Naive thymus-derived CD4-positive, alpha-beta T cell (primary cell): ENCODE measurements at regions not wholly inside any gene's neighbourhood (a gene's known extent, or its start where the extent isn't known, plus 50 kb on each side); places are given as distances from the start of the nearest gene placed in this dataset.

Experiments
- ATAC-seq: fragments of 150-1000 bp; cut with Tn5 transposase; 2 replicates; pipeline ENCODE4 v1.10.0; 2021; ENCODE audit warnings: mild to moderate bottlenecking, moderate library complexity
- CTCF ChIA-PET: fragments of 350-600 bp; sonication (Branson Sonifier 250); formaldehyde crosslinking; loops from one replicate; lab custom pipeline; 2021; ENCODE audit warnings: antibody characterized with exemption; lab: Charles Lee
- POLR2A ChIA-PET: fragments of 350-600 bp; sonication (Branson Sonifier 250); formaldehyde crosslinking; loops from one replicate; lab custom pipeline; 2021; ENCODE audit warnings: antibody characterized with exemption, inconsistent platforms; lab: Charles Lee
- DNase-seq, 9 donors: peaks; one replicate each; pipeline versions ENCODE4 v3.0.0 to v3.0.0-alpha.2; 2020 to 2022; ENCODE audit warnings: mixed read lengths in 1 of 9
- H3K27ac ChIP-seq: one replicate; pipeline ENCODE4 v1.7.0; 2013; ENCODE audit warnings: mild to moderate bottlenecking, low read depth, low read length, moderate library complexity
- H3K27me3 ChIP-seq, 2 donors: one replicate each; pipeline ENCODE4 v1.7.0; 2013; ENCODE audit warnings: low read length in 2 of 2, mild to moderate bottlenecking in 2 of 2, moderate library complexity in 2 of 2; ENCODE audit not compliant: control insufficient read depth in 2 of 2, insufficient read depth in 2 of 2
- H3K36me3 ChIP-seq, 3 experiments: 1 replicate in 2 of 3; 2 replicates in 1 of 3; pipeline ENCODE4 v1.7.0; 2013; ENCODE audit warnings: low read length in 3 of 3, mild to moderate bottlenecking in 3 of 3, moderate library complexity in 1 of 3; ENCODE audit not compliant: insufficient read depth in 3 of 3, control insufficient read depth in 2 of 3
- H3K4me1 ChIP-seq, 2 donors: one replicate each; pipeline ENCODE4 v1.7.0; 2013; ENCODE audit warnings: low read length in 2 of 2, mild to moderate bottlenecking in 2 of 2, moderate library complexity in 1 of 2; ENCODE audit not compliant: control insufficient read depth in 2 of 2, insufficient read depth in 2 of 2
- H3K4me3 ChIP-seq: 2 replicates; pipeline ENCODE4 v1.7.0; 2013; ENCODE audit warnings: mild to moderate bottlenecking, low read length
- H3K9me3 ChIP-seq, 3 experiments: 1 replicate in 2 of 3; 2 replicates in 1 of 3; pipeline ENCODE4 v1.7.0; 2013; ENCODE audit warnings: low read length in 3 of 3; ENCODE audit not compliant: control insufficient read depth in 2 of 3
- H3K27ac Mint-ChIP-seq, 9 donors: one replicate each; pipeline ENCODE4 v1.8.0; 2020 to 2022; ENCODE audit warnings: mixed read lengths in 9 of 9, mild to moderate bottlenecking in 8 of 9, moderate library complexity in 5 of 9, inconsistent platforms in 2 of 9
- H3K27me3 Mint-ChIP-seq, 5 donors: one replicate each; pipeline ENCODE4 v1.8.0; 2021 to 2022; ENCODE audit warnings: mixed read lengths in 5 of 5, mild to moderate bottlenecking in 1 of 5
- H3K36me3 Mint-ChIP-seq, 5 donors: one replicate each; pipeline ENCODE4 v1.8.0; 2020 to 2022; ENCODE audit warnings: mixed read lengths in 5 of 5, mild to moderate bottlenecking in 3 of 5, inconsistent platforms in 1 of 5
- H3K4me1 Mint-ChIP-seq, 7 donors: one replicate each; pipeline ENCODE4 v1.8.0; 2020 to 2022; ENCODE audit warnings: mixed read lengths in 7 of 7, mild to moderate bottlenecking in 3 of 7, inconsistent platforms in 1 of 7
- H3K4me3 Mint-ChIP-seq, 10 donors: one replicate each; pipeline ENCODE4 v1.8.0; 2020 to 2022; ENCODE audit warnings: mild to moderate bottlenecking in 10 of 10, mixed read lengths in 10 of 10, moderate library complexity in 6 of 10, inconsistent platforms in 2 of 10
- H3K9me3 Mint-ChIP-seq, 11 donors: one replicate each; pipeline ENCODE4 v1.8.0; 2020 to 2022; ENCODE audit warnings: mixed read lengths in 11 of 11, mild to moderate bottlenecking in 4 of 11, inconsistent platforms in 1 of 11, moderate library complexity in 1 of 11
- intact Hi-C, 2 donors: fragments of 100-400 bp; cut with micrococcal nuclease; formaldehyde crosslinking; loops; one replicate each; pipeline ENCODE4 v1.15.1; 2023

DNA sequence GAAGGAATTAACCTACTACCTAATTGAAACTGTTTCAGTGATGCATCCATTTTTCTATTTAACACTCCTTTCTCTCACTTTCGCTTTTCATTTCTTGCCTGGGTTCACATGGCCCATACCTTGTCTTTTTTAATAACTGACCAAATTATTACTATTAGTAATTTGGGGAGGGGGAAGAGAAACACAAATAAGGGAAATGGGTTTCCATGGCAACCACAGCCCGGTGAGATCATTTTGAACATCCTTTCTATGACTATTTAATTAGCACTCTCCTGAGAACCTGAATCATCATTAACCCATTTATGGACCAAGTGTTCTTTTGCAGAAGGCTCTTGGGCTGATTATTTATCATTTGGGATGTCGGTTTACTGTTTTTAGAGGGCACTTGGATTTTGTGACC lies 628.2 kb upstream of the SALL1 start:
- DNase-seq, result no peak
- no peaks in the 10 kb centered on the region for H3K4me1 ChIP-seq
- no peak overlapping the region for H3K4me3 ChIP-seq
- no peak for ATAC-seq
- Mint-ChIP-seq H3K27ac (no peak overlapping the region), H3K4me1 (no peaks in the 10 kb centered on the region), H3K9me3 (peaks cover 2 to 23% (median 4%) of the 10 kb centered on the region in 11 donors), H3K36me3 (no peaks in the 10 kb centered on the region), H3K4me3 (no peak overlapping the region), H3K27me3 (no peaks in the 10 kb centered on the region)
- intact Hi-C loops, result no loop called here
- H3K9me3 ChIP-seq, result no peaks in the 10 kb centered on the region
- no peaks in the 10 kb centered on the region for H3K27me3 ChIP-seq
- ChIA-PET CTCF (no interaction called here), POLR2A (no interaction called here)
- H3K27ac ChIP-seq, result no peak overlapping the region
- no peaks in the 10 kb centered on the region for H3K36me3 ChIP-seq

DNA sequence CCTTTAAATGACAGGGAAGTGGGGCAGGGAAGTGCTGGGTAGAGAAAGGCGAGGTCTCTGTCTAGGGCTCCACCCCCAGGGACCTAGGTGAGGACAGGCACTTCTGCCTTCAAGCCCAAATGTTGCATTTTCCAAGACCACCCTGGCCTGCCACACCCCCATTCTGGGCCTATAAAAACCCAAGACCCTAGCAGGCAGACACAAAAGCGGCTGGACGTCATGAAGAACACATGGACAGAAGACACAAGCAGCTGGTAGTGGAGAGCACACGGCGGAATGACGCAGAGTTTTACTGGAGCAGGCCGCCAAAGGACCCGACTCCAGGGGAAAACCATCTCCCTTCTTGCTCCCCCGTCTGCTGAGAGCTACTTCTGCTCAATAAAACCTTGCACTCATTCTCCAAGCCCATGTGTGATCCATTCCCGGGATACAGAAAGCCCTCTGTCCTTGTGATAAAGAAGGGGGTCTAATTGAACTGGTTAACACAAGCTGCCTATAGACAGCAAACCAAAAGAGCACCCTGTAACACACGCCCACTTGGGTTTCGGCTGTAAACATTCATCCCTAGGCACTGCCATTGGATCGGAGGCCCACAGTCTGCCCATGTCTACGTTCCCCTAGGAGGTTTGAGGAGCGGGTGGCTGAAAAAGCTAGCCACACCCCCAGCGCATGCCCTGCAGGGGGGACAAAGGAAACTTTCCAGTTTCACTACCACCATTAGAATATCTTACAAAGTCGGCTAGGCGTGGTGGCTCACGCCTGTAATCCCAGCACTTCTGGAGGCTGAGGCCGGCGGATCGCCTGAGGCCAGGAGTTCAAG lies 622.2 kb upstream of the SALL1 start:
- CTCF ChIA-PET, result no interaction called here
- no peak overlapping the region for H3K4me3 Mint-ChIP-seq
- intact Hi-C loops, result no loop called here
- DNase-seq (no peak), ATAC-seq (no peak)
- Histone ChIP-seq H3K4me1 (no peaks in the 10 kb centered on the region), H3K9me3 (no peaks in the 10 kb centered on the region), H3K27me3 (no peaks in the 10 kb centered on the region), H3K36me3 (no peaks in the 10 kb centered on the region), H3K27ac (no peak overlapping the region), H3K4me3 (no peak overlapping the region)
- POLR2A ChIA-PET, result no interaction called here
- peaks cover 0 to 9% (median 0%) of the 10 kb centered on the region in 7 donors for H3K4me1 Mint-ChIP-seq
- H3K27me3 Mint-ChIP-seq, result no peaks in the 10 kb centered on the region
- H3K9me3 Mint-ChIP-seq, result peaks cover 0 to 11% (median 1%) of the 10 kb centered on the region in 11 donors
- H3K27ac Mint-ChIP-seq, result no peak overlapping the region
- no peaks in the 10 kb centered on the region for H3K36me3 Mint-ChIP-seq

DNA sequence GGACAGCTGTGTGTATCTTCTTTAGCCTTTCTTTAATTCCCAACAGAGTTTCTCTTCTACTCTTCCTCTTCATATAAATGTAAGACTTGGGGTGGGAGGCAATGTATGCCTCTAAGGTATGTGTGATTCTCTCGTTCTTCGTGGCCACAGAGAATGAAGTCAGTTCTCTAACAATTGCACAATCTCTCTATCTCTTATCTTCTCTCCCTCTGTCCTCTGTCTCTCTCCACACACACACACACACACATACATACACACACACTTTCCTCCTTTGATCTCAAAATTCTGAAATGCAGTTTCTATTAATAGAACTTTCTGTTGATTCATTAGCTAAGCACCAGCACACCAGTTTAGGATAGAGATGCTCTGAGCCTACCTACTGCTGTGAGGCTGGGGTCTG lies 615.7 kb upstream of the SALL1 start:
- Histone ChIP-seq H3K4me3 (no peak overlapping the region), H3K27me3 (no peaks in the 10 kb centered on the region), H3K4me1 (no peaks in the 10 kb centered on the region), H3K27ac (no peak overlapping the region), H3K9me3 (no peaks in the 10 kb centered on the region), H3K36me3 (no peaks in the 10 kb centered on the region)
- peaks cover 0 to 11% (median 0%) of the 10 kb centered on the region in 7 donors for H3K4me1 Mint-ChIP-seq
- H3K27ac Mint-ChIP-seq, result no peak overlapping the region
- peaks cover 7 to 14% (median 9%) of the 10 kb centered on the region in 5 donors for H3K27me3 Mint-ChIP-seq
- CTCF ChIA-PET, result no interaction called here
- intact Hi-C loops, result no loop called here
- ATAC-seq, result no peak
- no peaks in the 10 kb centered on the region for H3K36me3 Mint-ChIP-seq
- no peak for DNase-seq
- POLR2A ChIA-PET, result no interaction called here
- H3K9me3 Mint-ChIP-seq, result peaks cover 0 to 17% (median 2%) of the 10 kb centered on the region in 11 donors
- H3K4me3 Mint-ChIP-seq, result no peak overlapping the region

DNA sequence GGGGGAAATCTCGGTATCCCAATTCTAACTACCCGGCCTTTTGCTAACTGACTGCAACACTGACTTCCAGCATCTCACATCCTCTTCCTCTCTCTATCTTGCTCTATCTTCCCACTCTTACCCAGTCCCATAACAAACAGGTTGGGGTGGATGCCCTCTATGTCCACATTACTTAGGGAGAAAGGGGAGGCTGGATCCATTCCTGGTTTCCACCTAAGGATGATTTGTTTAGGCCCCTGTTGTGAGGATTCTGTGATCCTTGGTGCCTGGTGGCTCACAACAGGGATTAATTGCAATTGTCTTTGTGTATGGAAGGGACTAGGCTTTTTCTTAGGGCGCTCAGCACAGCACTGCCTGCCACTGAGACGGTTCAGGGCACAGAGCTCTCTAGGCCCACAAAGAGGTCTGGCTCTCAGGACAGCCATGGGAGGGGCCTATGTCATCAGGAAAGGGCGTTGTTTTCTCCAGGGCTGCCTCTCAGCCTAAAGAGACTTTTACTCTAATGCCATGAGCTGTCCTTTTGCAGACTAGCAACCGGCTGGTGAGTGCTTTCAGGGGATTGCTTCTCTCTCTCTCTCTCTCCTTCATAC lies 612.1 kb upstream of the SALL1 start:
- CTCF ChIA-PET, result no interaction called here
- H3K27me3 ChIP-seq, result no peaks in the 10 kb centered on the region
- no peaks in the 10 kb centered on the region for H3K36me3 ChIP-seq
- no peak overlapping the region for H3K27ac ChIP-seq
- Mint-ChIP-seq H3K9me3 (peaks cover 0 to 17% (median 0%) of the 10 kb centered on the region in 11 donors), H3K36me3 (no peaks in the 10 kb centered on the region), H3K27me3 (peaks cover 7 to 19% (median 16%) of the 10 kb centered on the region in 5 donors), H3K27ac (no peak overlapping the region), H3K4me1 (peaks cover 0 to 3% (median 0%) of the 10 kb centered on the region in 7 donors), H3K4me3 (no peak overlapping the region)
- intact Hi-C loops, result no loop called here
- DNase-seq (no peak), ATAC-seq (no peak)
- H3K9me3 ChIP-seq, result no peaks in the 10 kb centered on the region
- POLR2A ChIA-PET, result no interaction called here
- H3K4me3 ChIP-seq, result no peak overlapping the region
- H3K4me1 ChIP-seq, result no peaks in the 10 kb centered on the region

DNA sequence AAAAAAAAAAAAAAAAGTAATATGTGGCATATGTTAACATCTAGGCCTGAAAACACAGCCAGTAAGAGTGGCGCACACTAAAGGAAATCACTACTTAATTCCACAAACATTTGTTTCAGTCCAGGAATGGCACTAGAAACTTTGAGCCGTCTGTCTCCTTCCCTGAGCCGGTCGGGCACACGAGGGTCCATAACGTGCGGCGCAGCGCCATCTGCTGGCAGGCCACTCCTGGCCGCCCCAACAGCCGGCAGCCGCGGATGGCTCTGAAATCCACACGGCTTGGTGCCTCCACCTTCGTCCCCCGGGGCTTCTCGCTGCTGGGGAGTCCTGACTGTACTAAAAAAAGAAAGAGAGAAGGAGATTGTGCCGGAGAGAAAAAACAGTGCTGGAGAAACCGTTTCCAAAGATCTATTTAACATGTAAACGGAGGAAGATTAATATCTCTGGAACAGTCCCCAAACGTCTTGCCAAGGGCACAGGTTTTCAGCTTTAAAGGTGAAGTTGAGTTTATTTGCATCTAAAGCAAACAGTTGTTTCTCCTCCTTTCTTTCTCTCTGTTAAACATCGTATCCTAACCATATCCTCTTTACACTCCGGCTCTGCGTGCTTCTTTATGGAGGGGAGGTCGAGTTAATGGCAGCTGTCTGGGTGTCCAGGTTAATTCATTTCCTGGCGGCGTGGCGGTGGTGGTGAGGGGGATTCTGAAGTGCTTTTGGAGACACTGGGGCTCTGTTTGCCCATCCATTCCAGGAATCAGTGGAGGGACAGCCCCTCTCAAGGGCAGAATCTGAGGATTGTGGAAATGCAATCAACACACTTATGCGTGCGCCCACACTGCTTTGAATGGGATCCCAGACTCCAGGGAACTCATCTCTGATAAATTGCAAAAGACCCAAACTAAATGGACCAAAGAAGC lies 611.3 kb upstream of the SALL1 start:
- peak; percentile 49 for ATAC-seq
- ChIA-PET CTCF (interaction anchor here (0.6 kb wide), 1 partner anchor 196 kb away, joined by 5 read pairs; no protein-coding TSS in a partner anchor), POLR2A (no interaction called here)
- H3K27ac ChIP-seq, result no peak overlapping the region
- H3K27me3 ChIP-seq, result no peaks in the 10 kb centered on the region
- H3K9me3 ChIP-seq, result no peaks in the 10 kb centered on the region
- no peaks in the 10 kb centered on the region for H3K36me3 ChIP-seq
- Mint-ChIP-seq H3K27me3 (peaks cover 7 to 19% (median 16%) of the 10 kb centered on the region in 5 donors), H3K27ac (no peak overlapping the region), H3K4me1 (peaks cover 0 to 3% (median 0%) of the 10 kb centered on the region in 7 donors), H3K9me3 (peaks cover 0 to 17% (median 0%) of the 10 kb centered on the region in 11 donors), H3K4me3 (no peak overlapping the region), H3K36me3 (no peaks in the 10 kb centered on the region)
- H3K4me3 ChIP-seq, result no peak overlapping the region
- peak in 2 of 9 donors; percentile 1 to 59 for DNase-seq
- H3K4me1 ChIP-seq, result no peaks in the 10 kb centered on the region
- intact Hi-C loops, result no loop called here

DNA sequence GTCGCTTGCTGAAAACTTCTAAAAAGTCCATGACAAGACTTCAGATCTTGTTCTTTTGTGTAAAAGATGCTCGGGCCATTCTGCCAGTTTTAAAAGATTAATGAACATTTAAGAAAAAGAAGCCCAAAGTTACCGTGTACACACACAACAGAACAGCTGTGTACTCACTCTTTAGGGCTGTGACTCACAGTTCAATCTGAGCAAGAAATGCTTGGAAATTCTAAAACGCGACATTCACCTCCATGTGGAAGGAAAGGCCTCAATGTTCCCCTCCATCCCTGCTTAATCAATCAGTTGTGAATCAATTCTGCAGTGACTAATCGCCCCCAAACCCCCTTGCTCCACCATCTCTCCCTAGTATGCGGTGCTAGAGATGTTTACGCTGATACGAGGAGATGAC lies 609.9 kb upstream of the SALL1 start:
- H3K27me3 Mint-ChIP-seq, result peaks cover 5 to 22% (median 11%) of the 10 kb centered on the region in 5 donors
- Histone ChIP-seq H3K4me1 (no peaks in the 10 kb centered on the region), H3K4me3 (no peak overlapping the region), H3K27me3 (no peaks in the 10 kb centered on the region), H3K9me3 (no peaks in the 10 kb centered on the region), H3K27ac (no peak overlapping the region), H3K36me3 (no peaks in the 10 kb centered on the region)
- intact Hi-C loops, result no loop called here
- H3K36me3 Mint-ChIP-seq, result no peaks in the 10 kb centered on the region
- H3K4me1 Mint-ChIP-seq, result peaks cover 0 to 3% (median 0%) of the 10 kb centered on the region in 7 donors
- ChIA-PET CTCF (no interaction called here), POLR2A (no interaction called here)
- DNase-seq, result no peak
- no peak overlapping the region for H3K4me3 Mint-ChIP-seq
- H3K27ac Mint-ChIP-seq, result no peak overlapping the region
- ATAC-seq, result no peak
- H3K9me3 Mint-ChIP-seq, result peaks cover 0 to 8% (median 0%) of the 10 kb centered on the region in 11 donors
